ENCODE measurements at regions not wholly inside any gene's neighbourhood (a gene's known extent, or its start where the extent isn't known, plus 50 kb on each side); places are given as distances from the start of the nearest gene placed in this dataset.

DNA sequence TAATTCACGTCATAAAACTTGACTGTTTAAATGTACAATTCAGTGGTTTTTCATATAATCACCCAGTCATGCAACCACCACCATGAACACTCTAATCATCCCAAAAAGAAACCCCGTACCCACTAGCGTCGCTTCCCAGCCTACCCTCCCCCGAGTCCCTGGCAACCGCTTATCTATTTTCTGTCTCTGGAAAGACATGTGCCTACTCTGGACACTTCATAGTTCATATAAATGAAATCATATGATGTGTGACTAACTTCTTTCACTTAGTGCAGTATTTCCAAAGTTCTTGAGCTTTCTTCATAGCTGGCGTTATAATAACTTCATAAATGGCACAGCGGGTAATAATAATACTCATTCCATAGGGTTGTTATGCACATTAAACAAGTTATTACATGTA lies 215.2 kb downstream of the MYLK4 start:
- TF ChIP-seq, protein P1, sequence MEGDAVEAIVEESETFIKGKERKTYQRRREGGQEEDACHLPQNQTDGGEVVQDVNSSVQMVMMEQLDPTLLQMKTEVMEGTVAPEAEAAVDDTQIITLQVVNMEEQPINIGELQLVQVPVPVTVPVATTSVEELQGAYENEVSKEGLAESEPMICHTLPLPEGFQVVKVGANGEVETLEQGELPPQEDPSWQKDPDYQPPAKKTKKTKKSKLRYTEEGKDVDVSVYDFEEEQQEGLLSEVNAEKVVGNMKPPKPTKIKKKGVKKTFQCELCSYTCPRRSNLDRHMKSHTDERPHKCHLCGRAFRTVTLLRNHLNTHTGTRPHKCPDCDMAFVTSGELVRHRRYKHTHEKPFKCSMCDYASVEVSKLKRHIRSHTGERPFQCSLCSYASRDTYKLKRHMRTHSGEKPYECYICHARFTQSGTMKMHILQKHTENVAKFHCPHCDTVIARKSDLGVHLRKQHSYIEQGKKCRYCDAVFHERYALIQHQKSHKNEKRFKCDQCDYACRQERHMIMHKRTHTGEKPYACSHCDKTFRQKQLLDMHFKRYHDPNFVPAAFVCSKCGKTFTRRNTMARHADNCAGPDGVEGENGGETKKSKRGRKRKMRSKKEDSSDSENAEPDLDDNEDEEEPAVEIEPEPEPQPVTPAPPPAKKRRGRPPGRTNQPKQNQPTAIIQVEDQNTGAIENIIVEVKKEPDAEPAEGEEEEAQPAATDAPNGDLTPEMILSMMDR (conservative IDR thresholded peaks at IDR 0.05; ENCODE audit: low read depth, low read length) = no peak
- TF ChIP-seq EZH2 (IDR thresholded peaks at IDR 0.05; ENCODE audit: low read length, unreplicated experiment) = no peak

All from PC-3 (cell line).